GM21576 (cell line): ENCODE measurements at regions not wholly inside any gene's neighbourhood (a gene's known extent, or its start where the extent isn't known, plus 50 kb on each side); places are given as distances from the start of the nearest gene placed in this dataset.

Experiments used
- ATAC-seq: cut with Tn5 transposase; IDR thresholded peaks from one replicate; pipeline ENCODE4 v1.9.1; 2021; ENCODE audit warnings: mild to moderate bottlenecking, moderate library complexity; ENCODE audit not compliant: unreplicated experiment

DNA sequence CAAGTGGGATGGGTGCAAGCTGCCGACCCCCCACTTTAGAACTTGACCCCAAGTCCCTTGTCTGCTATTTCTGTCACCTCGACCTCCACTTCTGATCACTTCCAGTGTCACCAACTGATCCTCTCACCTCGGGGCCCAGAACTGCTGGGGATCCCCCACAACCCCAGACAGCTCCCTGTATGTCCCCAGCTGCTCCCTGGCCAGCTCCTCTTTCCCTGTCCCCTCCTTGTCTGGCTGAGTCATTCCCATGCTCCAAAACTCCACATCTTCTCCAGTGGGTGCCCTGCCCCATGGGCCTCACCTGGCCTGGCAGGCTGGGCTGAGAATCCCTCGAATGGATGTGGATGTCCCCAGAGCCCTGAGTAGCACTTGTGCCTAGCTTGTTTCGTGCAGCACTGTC lies 154.3 kb upstream of the PCBD1 start:
- no peak for ATAC-seq

DNA sequence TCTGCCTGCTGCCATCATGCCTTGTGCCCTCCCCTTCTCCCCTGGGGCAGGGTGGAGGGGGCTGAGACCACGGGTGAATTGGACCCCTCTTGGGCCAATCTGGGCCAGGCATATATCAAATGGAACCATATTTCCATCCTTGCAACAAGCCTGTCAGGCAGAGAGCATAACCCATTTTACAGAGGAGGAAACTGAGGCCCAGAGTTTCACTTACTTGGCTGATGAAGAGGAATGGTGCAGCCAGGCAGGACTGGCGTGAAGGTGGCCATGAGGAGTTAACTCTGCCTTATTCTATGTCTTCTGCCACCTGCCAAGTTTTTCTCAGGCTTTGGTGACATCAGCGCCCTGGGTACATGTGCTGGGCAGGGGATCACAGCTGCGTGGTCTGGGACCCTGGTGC lies 155.5 kb upstream of the PCBD1 start:
- ATAC-seq = no peak

DNA sequence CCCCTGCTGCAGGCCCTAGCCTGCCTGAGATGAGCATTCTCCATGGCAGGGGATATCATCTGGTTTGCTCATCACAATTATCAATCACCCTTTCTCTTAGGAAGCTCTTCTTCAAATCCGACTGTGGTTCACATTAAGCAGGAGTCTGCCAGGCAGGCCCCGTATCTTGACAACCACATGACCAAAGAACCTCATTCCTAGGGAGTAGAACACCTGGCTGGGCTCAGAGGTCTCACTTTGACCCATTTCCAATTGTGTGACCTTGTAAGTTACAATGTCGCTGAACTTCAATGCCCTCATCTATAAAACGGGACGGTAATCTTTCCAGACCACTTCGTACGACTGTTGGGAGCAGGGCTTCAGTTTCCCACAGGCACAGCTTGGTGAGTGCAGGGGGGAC lies 156.4 kb upstream of the PCBD1 start:
- ATAC-seq = no peak

DNA sequence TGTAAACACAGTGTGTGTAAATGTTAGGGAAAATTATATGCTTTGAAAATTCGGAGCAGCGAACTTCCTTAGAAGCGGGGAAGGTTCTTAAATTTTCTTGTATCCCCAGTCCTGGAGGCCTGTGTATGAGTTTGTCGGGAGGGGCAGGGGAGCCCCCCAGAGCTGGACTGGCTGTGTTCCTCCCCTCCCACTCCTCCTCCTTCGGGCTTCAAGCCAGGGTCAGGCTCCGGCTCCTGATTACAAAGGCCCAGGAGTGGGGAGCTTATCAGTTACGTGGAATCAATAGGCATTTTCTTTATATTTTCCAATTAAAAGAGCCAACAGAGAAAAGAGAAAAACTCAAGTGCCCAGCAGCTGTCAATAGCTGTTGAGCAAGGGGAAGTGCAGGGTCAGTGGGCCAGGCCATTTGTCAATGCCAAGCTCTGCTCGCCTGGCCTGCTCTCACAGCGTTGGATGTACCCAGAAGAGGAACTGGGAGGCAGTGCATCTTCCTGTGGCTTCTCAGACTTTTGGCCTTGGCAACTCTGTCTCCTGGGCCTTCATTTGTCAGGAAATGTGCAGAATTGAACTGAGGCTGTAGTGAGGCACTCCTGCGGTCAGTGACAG lies 156.9 kb upstream of the PCBD1 start:
- no peak for ATAC-seq

DNA sequence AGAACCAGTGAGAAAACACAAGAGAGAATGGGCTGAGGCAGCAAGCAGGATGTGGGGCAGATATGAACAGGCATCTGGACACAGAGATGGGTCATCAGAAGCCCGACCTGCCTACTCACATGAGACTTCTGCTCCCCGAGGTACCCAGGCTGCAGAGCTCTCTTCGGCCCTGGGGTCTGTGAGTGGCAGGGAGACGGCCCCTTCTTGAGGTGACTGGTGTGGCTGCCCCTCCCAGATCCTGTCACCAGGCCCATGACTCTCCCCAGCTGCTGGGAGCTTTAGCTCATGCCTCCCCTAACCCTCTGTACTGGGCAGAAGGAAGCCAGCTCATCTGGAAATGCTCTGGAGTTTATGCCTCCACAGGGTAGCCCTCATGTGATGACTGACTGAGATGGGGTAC lies 157.6 kb upstream of the PCBD1 start:
- ATAC-seq = no peak

DNA sequence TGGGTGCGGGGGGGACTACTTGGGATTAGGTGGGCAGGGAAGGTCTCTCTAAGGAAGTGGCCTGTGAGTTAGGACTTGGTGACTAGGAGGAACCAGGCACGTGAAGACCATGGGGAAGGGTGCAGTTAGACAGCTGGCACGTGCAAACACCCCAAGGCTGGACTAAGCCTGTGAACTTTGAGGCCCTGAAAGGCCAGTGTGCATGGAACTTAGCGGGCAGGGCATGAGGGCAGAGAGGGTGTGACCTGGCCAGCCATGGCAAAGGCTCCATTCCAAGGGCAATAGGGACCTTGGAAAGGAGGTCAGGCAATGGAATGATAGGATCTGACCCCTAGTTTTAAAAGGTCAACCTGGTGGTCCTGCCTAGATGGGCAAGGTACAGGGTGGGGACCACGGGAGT lies 158.4 kb upstream of the PCBD1 start:
- no peak for ATAC-seq

DNA sequence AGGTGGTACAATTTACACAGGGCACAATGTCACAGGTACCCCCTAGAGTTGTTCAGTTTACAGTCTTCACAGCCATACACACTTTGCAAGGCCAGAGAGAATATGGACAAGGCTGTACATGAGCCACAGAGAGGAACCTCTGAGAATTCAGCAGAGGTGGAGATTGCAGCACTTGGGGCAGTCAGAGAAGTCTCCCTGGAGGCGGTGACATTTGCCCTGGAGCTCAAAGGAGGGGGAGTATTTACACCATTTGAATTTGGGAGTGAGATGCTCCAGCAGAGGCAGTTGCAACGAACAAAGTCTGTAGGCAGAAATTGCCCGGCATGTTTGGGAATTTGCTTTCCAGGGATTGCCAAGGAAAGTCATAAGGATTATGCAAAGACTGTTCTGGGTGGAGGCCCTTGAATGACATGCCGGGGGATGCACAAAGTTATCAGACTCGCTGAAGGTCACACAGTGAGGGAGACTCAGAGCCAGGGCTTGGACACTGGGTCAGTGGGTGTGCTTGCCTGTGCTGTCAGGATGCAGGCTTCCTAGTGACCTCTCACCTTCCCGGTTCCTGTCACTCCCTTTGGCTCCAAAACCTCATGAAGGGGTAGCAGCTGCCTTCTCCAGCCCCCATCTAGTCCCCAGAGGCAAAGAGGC lies 160.7 kb upstream of the PCBD1 start:
- no peak for ATAC-seq

DNA sequence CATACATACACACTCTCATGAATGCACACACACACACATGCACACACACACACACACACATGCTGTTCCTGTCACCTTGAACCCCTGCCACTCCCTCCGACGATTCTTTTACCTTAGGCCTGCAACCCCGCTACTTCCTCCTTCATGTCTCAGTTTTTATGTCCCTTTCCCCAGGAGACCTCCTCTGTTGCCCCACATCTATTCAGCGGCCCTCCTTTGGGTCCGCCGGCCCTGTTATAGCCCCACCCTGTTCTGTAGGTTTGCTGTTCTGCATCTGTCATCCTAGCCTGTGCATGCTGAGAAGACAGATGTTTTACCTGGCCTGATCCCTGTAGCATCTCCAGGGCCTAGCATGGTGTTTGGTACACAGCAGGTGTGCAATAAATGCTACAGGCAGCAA lies 161.6 kb upstream of the PCBD1 start:
- no peak for ATAC-seq

DNA sequence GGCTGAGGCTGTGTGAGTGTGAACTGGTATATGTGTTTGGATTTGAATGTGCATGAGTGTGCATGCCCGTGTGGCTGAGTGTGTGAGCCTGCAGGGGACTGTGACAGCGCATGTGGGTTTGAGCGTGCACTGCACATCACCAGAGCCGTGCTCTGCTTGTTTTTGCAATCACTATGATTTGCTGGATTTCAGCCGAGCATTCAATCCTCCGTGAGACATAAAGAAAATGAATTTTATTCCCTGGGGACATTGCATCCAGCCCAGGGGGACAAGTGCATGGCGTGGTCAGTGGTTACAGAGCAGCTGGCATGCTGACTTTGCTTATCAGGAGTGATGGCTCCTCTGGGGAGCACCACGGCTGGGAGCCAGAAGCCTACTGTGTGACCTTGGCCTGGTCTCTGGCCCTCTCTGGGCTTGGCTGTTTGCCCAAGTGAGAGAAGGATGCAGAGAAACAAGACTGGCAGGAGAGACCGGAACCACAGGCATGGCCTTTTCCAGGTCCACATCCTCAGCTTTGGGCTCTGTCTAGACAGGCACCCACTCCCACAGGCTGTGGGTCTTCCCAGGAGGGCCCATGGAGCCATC lies 160.2 kb upstream of the UNC5B start:
- ATAC-seq = no peak

DNA sequence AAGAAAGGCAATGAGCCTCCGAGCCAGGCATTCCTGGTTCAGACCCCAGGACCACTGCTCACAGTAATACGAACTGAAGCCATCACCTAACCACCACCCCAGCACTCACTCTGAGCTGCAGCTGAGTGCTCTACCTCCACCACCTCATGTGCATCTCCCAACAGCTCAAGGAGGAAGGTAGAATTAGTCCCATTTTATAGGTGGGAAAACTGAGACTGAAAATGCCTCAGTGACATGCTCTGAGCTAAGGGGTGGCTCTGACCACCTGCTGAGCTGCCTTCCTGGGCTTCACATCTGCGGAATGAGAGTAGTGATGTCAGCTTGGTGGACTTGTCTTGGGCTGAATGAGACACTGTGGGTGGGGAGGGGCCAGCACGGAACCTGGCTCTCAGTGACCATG lies 159.7 kb upstream of the UNC5B start:
- no peak for ATAC-seq

DNA sequence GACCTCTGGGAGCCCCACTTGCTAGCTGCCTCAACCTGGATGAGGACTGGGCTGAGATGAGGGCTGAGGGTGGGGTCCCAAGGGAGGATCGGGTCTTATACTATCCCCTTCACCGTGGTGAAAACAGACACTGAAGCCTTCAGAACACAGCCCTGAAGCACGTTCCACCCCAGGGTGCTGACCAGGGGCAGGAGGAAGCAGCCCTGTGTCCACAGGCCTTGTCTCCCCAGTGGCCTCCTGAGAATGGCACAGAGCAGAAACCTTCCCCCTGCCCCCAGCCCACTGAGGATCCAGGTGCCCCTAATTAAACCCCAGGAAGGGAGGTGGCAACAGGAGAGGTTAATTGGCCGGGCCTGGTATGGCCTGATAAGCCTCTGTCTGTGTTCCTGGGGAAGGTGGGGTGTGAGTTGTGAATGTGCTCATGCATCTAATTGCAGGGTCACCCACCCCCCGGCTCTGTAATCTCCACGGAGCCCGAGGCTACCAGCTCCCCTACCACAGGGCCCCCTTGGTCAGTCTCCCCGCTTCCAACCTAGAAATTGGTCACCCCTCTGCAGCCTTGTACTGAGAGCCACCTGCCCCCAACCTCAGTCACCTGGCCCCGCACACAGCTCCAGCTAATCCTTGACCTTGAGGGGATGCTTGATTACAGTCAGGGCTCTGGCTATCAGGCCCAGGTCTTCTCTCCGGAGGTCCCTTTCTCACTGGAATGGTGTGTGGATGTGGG lies 159.0 kb upstream of the UNC5B start:
- ATAC-seq = no peak

DNA sequence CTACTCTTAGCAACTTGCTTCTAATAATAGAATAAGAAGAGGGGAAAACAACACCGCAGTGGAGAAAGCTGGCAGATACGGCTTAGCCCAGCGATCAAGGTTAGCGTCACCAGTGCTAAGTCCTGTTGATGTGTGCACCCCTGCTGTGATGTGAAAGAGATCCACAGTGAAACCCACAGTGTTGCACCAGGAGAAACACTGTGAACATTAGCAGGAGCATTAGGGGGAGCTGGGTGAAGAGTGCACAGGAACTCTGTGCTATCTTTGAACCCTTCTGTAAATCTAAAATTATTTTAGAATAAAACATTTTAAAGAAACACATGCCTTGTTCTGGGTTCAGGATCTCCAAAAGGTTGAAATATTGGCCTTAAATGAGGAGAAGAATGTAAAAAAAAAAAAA lies 154.1 kb upstream of the UNC5B start:
- ATAC-seq = no peak

DNA sequence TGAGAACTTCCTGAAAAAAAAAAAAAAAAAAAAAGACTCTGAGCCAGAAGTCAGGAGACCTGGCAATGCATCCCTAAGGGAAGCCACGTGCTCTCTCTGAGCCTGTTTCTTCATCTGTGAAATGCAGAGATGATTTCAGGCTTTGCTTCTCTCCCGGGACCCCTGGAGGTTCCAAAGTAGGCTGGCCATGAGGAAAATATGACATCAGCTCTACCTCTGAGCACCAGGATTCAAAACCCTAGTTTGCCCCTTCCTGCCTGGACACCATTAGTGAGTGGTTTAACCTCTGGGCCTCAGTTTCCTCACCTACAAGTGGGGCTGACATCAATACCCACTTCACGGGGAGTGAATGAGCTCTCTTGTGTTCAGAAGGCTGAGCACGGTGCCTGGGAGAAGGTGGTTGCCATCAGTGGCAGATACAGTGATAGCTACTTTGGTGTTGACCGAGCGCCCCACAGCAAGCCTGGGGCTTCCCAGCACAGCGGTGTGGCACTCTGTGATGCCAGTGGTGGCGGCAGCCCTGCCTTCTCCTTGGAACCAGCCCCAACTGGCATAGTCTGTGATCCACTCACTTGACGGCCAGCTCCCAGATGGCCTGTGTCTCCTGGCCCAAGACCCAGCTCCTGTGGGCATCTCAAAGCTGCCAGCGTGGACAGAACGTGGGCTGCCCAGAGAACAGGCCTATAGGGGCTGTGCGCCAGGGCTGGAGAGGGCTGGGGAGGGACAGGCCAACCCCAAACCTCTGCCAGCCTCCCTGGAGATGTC lies 153.1 kb upstream of the UNC5B start:
- ATAC-seq = no peak

DNA sequence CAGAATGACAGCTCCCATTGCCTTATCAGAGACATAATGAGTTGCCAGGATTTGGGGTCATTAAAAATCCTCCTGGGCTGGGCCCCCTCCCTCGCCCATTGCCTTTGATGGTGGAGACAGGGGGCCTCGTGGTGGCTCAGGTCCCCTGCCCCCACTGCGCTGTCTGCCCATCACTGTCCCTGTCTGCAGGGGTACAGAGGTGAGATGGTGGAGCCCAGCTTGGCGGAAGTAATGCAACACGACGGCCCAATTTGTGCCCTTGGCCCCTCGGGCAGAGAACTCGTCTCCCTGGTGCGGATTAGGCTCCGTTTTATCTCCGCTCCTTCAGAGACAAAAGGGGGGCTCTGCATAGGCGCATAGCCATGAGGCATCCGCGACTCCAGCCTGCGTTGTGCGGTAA lies 152.4 kb upstream of the UNC5B start:
- no peak for ATAC-seq

DNA sequence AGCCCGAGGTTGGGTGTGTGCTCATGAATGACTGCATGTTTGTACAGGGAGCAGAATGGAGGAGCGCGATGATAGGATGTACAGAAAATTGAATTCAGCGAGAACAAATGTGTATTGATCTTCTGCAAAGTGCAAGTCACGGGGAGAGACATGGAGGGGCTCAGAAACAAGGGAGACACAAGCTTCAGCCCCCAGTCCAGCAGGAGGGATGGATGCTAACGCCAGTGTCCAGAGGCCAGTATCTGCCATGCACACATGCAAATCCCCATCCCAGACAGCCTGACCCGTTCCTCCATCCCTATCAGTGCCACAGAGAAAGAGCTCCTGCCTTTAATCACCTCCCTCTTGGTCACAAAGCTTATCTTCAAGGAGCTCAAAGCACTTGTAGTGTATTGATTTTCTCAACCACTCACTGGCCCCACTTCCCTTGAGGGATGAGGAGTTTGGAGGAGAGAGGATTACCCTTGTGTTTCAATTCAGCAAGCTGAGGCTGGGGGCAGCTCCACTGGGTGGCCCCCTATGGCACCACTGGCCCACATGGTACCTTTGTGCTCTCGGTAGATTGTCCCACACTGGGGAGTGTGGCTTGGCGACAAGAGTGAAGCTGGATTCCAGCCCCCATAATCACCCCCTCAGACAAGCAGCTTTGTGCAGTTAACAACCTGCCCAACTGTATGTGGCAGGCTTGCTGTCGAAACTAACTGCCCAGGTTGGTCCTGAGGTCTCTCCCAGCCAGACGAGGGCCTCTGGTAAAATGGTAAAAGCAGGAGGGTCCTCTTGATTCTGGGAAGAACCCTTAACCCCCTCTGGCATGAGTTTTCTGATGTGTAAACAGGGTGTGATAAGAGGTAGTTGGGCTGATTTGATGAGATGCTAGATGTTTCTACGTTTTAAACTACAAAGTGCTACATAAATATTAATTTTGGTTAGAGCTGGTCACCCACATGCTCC lies 151.6 kb upstream of the UNC5B start:
- no peak for ATAC-seq

DNA sequence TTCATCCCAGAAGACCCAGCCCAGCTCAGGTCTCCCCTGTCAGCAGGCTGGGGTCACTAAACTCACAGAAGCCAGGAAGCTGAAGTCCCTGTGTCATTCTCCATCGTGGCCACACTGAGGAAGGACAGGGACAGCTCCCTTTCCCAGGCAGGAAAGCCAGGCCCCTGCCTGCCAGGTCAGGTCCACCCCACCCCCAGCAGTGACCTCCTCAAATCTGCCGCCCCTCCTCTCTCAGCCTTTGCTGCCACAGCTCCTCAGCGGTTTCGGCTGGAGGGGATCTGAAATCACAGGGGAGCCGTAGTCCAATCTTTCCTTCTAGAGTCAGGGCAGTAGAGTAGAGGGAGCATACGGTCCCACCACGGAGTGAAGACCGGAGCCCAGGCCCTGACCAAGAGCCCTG lies 150.9 kb upstream of the UNC5B start:
- no peak for ATAC-seq

DNA sequence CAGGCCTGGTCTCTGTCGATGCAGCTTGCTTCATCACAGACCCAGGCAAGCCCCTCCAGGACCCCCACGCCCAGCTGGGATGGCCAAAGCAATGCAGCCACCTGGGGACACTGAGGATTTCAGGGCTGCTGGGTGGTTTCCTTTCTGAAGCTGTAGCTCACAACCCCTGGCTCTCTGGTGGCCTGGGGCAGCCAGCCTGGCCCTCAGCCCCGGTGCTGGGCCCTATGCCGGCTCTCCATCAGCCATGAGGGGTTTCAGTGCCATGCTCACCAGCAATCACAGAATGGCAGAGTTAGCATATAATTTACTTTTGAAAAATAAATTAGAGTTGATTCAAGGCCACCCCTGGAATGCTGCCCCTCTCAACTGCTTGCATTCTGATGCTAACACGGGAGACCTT lies 150.2 kb upstream of the UNC5B start:
- ATAC-seq = no peak

DNA sequence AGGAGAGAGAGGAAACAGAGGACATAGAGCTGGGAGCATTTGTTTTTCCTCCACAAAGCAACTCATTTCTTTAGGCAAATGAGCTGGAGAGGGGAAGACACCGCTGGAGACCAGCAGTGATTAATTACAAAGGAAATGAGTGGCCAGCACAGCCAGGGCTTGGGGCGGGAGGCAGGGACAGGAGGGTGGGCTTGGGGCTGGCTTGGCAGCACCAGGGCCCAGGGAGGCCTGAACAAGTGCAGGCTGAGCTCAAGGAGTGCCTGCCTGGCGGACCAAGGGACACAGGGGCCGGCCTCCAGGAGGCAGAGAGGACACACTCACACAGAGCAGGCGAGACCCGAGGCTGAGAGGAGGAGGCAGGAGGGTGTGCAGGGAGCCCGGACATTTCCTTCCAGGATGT lies 149.0 kb upstream of the UNC5B start:
- no peak for ATAC-seq

DNA sequence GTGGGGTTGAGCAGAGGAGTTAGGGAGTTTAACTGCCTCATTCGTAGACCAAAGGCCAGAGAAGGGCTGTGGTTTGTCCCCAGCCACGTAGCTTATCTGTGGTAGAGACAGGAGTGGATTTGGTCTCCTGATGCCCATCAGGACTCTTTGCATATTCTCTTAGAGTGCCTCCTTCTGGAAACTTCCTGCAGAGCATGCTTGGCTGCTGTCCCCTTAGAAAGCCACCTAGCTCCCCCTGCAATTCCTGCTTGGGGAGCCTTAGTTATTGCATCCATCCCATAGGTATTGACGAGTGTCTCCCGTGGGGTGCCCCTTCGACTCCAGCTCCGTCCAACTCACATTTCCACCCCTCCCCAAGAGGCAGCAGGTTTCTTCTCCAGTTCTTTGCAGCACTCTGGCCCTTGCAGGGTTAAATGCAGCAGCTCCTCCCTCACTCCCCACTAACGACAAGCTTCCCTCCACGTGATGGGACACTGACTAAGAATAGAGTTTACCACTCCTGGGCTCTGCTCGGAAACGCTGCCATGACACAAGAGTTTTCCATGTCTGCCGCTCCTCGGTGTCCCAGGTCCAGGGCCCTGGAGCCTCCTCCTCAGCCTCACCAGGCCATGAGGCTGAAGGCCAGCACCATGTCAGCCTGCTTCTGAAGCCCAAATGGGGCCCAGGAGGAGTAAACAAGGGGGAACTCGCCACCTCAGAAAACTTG lies 147.8 kb upstream of the UNC5B start:
- ATAC-seq = no peak

DNA sequence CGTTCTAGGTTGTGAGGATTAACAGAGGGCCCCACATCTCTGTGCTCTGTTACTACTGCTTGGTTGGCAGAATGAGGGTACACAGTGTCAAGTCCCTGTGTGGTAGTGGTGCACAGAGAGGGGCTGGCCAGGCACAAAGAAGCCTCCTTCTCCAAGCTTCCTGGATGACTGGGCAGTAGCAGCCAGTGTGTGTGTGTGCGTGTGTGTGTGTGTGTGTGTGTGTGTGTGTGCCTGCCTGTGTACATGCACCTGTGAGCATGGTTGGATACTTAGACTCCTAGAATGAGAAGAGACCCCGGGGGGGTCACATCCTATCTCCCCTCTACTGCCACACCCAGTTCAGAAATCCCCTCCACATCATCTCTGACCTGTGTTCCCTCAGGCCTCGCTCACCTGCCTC lies 146.7 kb upstream of the UNC5B start:
- ATAC-seq = no peak
